Uterus (tissue), 3 donors: ENCODE measurements at regions not wholly inside any gene's neighbourhood (a gene's known extent, or its start where the extent isn't known, plus 50 kb on each side); places are given as distances from the start of the nearest gene placed in this dataset.

Experiments
- DNase-seq, 2 donors: peaks; one replicate each; pipeline ENCODE4 v3.0.0-alpha.2; 2019 to 2020
- H3K27ac ChIP-seq, 2 donors: fragments of 200-600 bp; sonication (generic); 1 replicate in 1 of 2; 2 replicates in 1 of 2; pipeline ENCODE4 v1.5.1; 2016 to 2018
- H3K27me3 ChIP-seq, 2 donors: fragments of 200-600 bp; sonication (generic); one replicate each; pipeline ENCODE4 v1.5.1; 2018 to 2019; ENCODE audit warnings: control low read depth in 1 of 2
- H3K36me3 ChIP-seq, 2 donors: fragments of 200-600 bp; sonication (generic); one replicate each; pipeline ENCODE4 v1.5.1; 2019; ENCODE audit warnings: control low read depth in 1 of 2
- H3K4me1 ChIP-seq, 2 donors: fragments of 200-600 bp; sonication (generic); one replicate each; pipeline ENCODE4 v1.5.1; 2018 to 2019; ENCODE audit warnings: control low read depth in 1 of 2
- H3K4me3 ChIP-seq, 2 donors: fragments of 200-600 bp; sonication (generic); 1 replicate in 1 of 2; 2 replicates in 1 of 2; pipeline ENCODE4 v1.5.1; 2018 to 2019; ENCODE audit warnings: mild to moderate bottlenecking in 1 of 2
- H3K9me3 ChIP-seq, 2 donors: fragments of 200-600 bp; sonication (generic); one replicate each; pipeline ENCODE4 v1.5.1; 2019; ENCODE audit warnings: control low read depth in 1 of 2
- POLR2A ChIP-seq, 2 donors: fragments of 450-650 bp; IDR thresholded peaks; one replicate each; pipeline ENCODE4 v1.6.1; 2016; ENCODE audit warnings: antibody characterized with exemption in 2 of 2, mild to moderate bottlenecking in 1 of 2, moderate library complexity in 1 of 2
- intact Hi-C: fragments of 100-400 bp; cut with DNase I; formaldehyde crosslinking; loops from one replicate; pipeline ENCODE4 v1.15.1; 2023; ENCODE audit warnings: low total_unique reads
- TF ChIP-seq, protein P1 (sequence below), 4 experiments: fragments of 200-600 bp in 2 of 4; fragments of 450-650 bp in 2 of 4; sonication (generic) in 2 of 4; IDR thresholded peaks; one replicate each; pipeline ENCODE4 v1.5.1; 2016 to 2019; ENCODE audit warnings: antibody characterized with exemption in 4 of 4, mild to moderate bottlenecking in 2 of 4, moderate library complexity in 1 of 4
- donor health status: DM: yes; HTN: yes; CAD: no.

DNA sequence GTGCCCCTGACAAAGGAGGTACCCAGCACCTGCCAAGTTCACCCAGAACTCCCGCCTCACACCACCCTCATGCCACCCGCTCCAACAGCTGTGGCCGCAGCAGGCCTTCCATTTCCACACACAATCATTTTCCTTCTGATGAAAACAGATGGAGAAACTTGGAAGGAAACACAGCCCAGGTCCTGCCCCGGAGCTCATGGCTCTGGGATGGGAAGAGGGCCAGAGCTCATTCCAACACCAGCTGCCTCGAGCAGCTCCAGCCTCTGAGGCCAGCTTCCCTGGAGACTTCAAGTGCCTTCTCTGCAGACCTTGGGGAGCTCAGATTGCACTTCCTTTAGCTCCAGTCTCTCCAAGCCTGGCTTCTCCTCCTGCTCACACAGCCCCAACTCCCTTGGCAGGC, 55.1 kb upstream of the CMKLR1 start:
- intact Hi-C loops, result no loop called here
- no peaks in the 10 kb centered on the region for H3K9me3 ChIP-seq
- H3K4me3 ChIP-seq, result no peak overlapping the region
- DNase-seq, result peak; percentile 38 to 68
- no peaks in the 10 kb centered on the region for H3K36me3 ChIP-seq
- TF ChIP-seq POLR2A (IDR thresholded peaks at IDR 0.05), result no peak
- TF ChIP-seq, protein P1, sequence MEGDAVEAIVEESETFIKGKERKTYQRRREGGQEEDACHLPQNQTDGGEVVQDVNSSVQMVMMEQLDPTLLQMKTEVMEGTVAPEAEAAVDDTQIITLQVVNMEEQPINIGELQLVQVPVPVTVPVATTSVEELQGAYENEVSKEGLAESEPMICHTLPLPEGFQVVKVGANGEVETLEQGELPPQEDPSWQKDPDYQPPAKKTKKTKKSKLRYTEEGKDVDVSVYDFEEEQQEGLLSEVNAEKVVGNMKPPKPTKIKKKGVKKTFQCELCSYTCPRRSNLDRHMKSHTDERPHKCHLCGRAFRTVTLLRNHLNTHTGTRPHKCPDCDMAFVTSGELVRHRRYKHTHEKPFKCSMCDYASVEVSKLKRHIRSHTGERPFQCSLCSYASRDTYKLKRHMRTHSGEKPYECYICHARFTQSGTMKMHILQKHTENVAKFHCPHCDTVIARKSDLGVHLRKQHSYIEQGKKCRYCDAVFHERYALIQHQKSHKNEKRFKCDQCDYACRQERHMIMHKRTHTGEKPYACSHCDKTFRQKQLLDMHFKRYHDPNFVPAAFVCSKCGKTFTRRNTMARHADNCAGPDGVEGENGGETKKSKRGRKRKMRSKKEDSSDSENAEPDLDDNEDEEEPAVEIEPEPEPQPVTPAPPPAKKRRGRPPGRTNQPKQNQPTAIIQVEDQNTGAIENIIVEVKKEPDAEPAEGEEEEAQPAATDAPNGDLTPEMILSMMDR (IDR thresholded peaks at IDR 0.05), result no peak
- H3K27ac ChIP-seq, result peak overlapping the region in 1 of 2 donors; percentile 39
- no peaks in the 10 kb centered on the region for H3K4me1 ChIP-seq
- H3K27me3 ChIP-seq, result no peaks in the 10 kb centered on the region

DNA sequence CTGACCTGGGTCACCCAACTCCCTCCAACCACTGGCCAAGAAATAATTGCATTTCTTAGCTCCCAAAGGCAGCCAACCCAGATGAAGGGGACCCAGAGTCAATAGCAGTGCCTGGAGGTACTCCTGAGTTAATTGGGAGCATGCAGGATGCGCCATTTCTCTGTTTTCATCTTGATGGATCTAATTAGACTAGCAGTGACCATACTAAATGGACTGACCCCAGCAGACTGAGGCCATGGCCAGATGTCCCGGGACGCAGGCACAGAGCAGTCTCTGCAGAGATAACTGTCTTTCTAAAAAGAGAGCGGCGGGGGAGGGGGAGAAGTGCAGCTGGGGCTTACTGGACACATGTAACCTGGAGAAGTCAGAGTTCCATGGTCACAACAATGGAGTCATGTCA, 53.2 kb upstream of the CMKLR1 start:
- intact Hi-C loops, result no loop called here
- Histone ChIP-seq H3K27ac (no peak overlapping the region), H3K4me3 (no peak overlapping the region), H3K36me3 (no peaks in the 10 kb centered on the region), H3K4me1 (no peaks in the 10 kb centered on the region), H3K9me3 (no peaks in the 10 kb centered on the region), H3K27me3 (no peaks in the 10 kb centered on the region)
- DNase-seq, result no peak
- no peak for TF ChIP-seq POLR2A (IDR thresholded peaks at IDR 0.05)
- TF ChIP-seq, protein P1 (IDR thresholded peaks at IDR 0.05), result no peak

DNA sequence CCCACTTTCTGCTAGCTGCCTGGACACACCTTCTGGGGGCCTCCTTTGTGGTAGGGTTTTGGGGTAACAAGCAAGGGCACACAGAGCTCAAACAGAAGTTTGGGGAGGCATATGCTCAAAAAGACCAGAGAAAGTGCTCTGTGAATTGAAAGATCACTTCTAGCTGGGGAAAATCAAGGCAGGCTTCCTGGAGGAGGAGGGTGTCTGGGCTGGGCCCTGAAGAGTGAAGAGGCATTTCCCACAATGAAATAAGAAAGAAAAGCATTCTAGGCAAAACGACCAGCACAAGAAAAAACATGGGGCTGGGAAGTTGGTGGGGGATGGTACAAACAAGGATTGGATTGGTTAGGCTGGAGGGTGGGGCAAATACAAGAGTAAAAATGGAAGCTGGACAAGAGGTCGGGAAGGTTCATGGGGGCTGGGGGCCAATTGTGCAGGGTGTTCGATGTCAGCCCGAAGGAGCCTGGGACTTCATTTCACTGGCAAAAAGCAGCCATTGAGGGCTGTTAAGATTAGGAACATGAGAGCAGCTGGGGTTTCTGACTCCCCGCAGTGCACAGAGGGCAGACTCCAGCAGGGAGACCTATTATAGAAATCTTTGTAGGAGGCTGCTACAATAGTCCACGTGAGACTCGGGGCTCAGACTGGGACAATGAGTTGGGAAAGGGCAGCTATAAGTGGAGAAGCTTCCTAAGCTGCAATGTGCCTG, 51.5 kb upstream of the CMKLR1 start:
- no peaks in the 10 kb centered on the region for H3K36me3 ChIP-seq
- TF ChIP-seq, protein P1 (IDR thresholded peaks at IDR 0.05), result no peak
- no peak for TF ChIP-seq POLR2A (IDR thresholded peaks at IDR 0.05)
- H3K4me1 ChIP-seq, result no peaks in the 10 kb centered on the region
- H3K27me3 ChIP-seq, result no peaks in the 10 kb centered on the region
- intact Hi-C loops, result no loop called here
- no peak overlapping the region for H3K4me3 ChIP-seq
- H3K27ac ChIP-seq, result no peak overlapping the region
- DNase-seq, result peak in 1 of 2 donors; percentile 40
- H3K9me3 ChIP-seq, result no peaks in the 10 kb centered on the region

DNA sequence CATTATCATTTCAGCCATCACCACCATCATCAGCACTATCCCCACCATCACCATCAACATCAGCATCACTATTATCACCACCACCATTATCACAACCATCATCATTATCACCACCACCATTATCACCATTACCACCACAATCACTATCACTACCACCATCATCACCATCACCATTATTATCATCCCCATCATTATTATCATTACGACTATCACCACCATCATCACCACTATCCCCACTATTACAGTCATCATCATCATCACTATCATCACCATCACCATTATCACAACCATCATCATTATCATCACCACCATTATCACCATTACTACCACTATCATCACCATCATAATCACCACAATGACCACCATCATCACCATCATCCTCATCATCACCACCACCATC, 50.4 kb upstream of the CMKLR1 start:
- Histone ChIP-seq H3K9me3 (no peaks in the 10 kb centered on the region), H3K4me3 (no peak overlapping the region), H3K36me3 (no peaks in the 10 kb centered on the region), H3K4me1 (no peaks in the 10 kb centered on the region), H3K27ac (no peak overlapping the region), H3K27me3 (no peaks in the 10 kb centered on the region)
- no peak for TF ChIP-seq POLR2A (IDR thresholded peaks at IDR 0.05)
- TF ChIP-seq, protein P1 (IDR thresholded peaks at IDR 0.05), result no peak
- no peak for DNase-seq
- intact Hi-C loops, result no loop called here
